ENCODE measurements at regions not wholly inside any gene's neighbourhood (a gene's known extent, or its start where the extent isn't known, plus 50 kb on each side); places are given as distances from the start of the nearest gene placed in this dataset.

DNA sequence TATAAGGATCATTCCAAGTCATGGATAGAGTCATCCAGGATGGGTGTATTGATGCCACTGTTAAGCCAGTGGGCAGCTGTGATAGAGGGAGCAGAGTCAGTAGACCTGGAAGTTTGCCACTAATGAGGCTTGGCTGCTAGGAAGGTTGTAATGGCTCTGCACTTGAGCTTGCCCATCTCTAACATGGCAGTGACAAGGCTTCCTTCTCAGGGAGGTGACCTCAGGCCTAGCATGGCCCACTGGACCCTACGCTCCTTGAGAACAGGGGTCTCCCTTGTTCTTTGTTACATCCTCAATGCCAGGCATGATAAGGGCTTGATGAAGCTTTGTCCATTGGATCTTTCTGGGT, 155.1 kb downstream of the CD83 start:
- TF ChIP-seq, protein P1, sequence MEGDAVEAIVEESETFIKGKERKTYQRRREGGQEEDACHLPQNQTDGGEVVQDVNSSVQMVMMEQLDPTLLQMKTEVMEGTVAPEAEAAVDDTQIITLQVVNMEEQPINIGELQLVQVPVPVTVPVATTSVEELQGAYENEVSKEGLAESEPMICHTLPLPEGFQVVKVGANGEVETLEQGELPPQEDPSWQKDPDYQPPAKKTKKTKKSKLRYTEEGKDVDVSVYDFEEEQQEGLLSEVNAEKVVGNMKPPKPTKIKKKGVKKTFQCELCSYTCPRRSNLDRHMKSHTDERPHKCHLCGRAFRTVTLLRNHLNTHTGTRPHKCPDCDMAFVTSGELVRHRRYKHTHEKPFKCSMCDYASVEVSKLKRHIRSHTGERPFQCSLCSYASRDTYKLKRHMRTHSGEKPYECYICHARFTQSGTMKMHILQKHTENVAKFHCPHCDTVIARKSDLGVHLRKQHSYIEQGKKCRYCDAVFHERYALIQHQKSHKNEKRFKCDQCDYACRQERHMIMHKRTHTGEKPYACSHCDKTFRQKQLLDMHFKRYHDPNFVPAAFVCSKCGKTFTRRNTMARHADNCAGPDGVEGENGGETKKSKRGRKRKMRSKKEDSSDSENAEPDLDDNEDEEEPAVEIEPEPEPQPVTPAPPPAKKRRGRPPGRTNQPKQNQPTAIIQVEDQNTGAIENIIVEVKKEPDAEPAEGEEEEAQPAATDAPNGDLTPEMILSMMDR (IDR thresholded peaks at IDR 0.05) = no peak
- TF ChIP-seq POLR2A (IDR thresholded peaks at IDR 0.05) = no peak
